OCI-LY7 (cell line): ENCODE measurements at regions not wholly inside any gene's neighbourhood (a gene's known extent, or its start where the extent isn't known, plus 50 kb on each side); places are given as distances from the start of the nearest gene placed in this dataset.

ENCODE experiments used
- BruUV-seq: library from RNA; stranded (reverse); fragments of 400-500 nt; replicated peaks from 2 replicates; lab custom pipeline; 2021; lab: Mats Ljungman, UMichigan
- CTCF ChIA-PET: fragments of 300-600 bp; sonication (Branson Sonifier 250); formaldehyde crosslinking; loops from one replicate; lab custom pipeline; 2022; ENCODE audit warnings: antibody characterized with exemption; ENCODE audit not compliant: unreplicated experiment; lab: Charles Lee
- POLR2A ChIA-PET: fragments of 300-600 bp; sonication (Branson Sonifier 250); formaldehyde crosslinking; loops from one replicate; lab custom pipeline; 2022; ENCODE audit warnings: antibody characterized with exemption; lab: Charles Lee
- DNase-seq: peaks from one replicate; pipeline ENCODE4 v3.0.0-alpha.2; 2015; ENCODE audit warnings: low spot score
- H2AFZ ChIP-seq: fragments of 200-600 bp; sonication (generic), shearing (Covaris generic); 2 replicates; pipeline ENCODE4 v1.6.1; 2014; ENCODE audit warnings: mild to moderate bottlenecking, antibody characterized with exemption, low read length, moderate library complexity
- H3K27ac ChIP-seq: fragments of 200-600 bp; sonication (generic); 2 replicates; pipeline ENCODE4 v1.5.1; 2014; ENCODE audit warnings: mixed run types, low read depth, mild to moderate bottlenecking, moderate library complexity, low read length, inconsistent platforms; ENCODE audit not compliant: poor library complexity, severe bottlenecking
- H3K36me3 ChIP-seq: fragments of 200-600 bp; sonication (generic); 2 replicates; pipeline ENCODE4 v1.6.1; 2014; ENCODE audit warnings: mild to moderate bottlenecking, antibody characterized with exemption, low read length, moderate library complexity, mixed read lengths; ENCODE audit not compliant: insufficient read depth
- H3K4me1 ChIP-seq: fragments of 200-600 bp; sonication (generic); 2 replicates; pipeline ENCODE4 v1.5.1; 2014; ENCODE audit warnings: mild to moderate bottlenecking, low read length; ENCODE audit not compliant: insufficient read depth, poor library complexity, severe bottlenecking
- H3K4me2 ChIP-seq: fragments of 200-600 bp; sonication (generic); 2 replicates; pipeline ENCODE4 v1.6.1; 2014; ENCODE audit warnings: mild to moderate bottlenecking, low read length
- H3K4me3 ChIP-seq: fragments of 200-600 bp; sonication (generic); 2 replicates; pipeline ENCODE4 v1.5.1; 2014; ENCODE audit warnings: mild to moderate bottlenecking, low read depth, low read length; ENCODE audit not compliant: poor library complexity, severe bottlenecking
- H3K79me2 ChIP-seq: fragments of 200-600 bp; sonication (generic); 2 replicates; pipeline ENCODE4 v1.6.1; 2016; ENCODE audit warnings: low read depth, mild to moderate bottlenecking, low read length, moderate library complexity, mixed read lengths; ENCODE audit not compliant: insufficient read depth
- H3K9me2 ChIP-seq: fragments of 200-600 bp; sonication (generic); 2 replicates; pipeline ENCODE4 v1.6.1; 2016; ENCODE audit warnings: mild to moderate bottlenecking, low read length, mixed read lengths; ENCODE audit not compliant: insufficient read depth
- H3K9me3 ChIP-seq: fragments of 200-600 bp; sonication (generic); 2 replicates; pipeline ENCODE4 v1.6.1; 2014; ENCODE audit warnings: mild to moderate bottlenecking, mixed run types, low read length, mixed read lengths
- H4K20me1 ChIP-seq: fragments of 200-600 bp; sonication (generic); 2 replicates; pipeline ENCODE4 v1.6.1; 2014; ENCODE audit warnings: mild to moderate bottlenecking, antibody characterized with exemption, low read length, moderate library complexity, mixed read lengths; ENCODE audit not compliant: insufficient read depth
- EZH2phosphoT487 ChIP-seq: fragments of 200-600 bp; sonication (generic); IDR thresholded peaks from 2 replicates; pipeline ENCODE4 v1.6.1; 2018; ENCODE audit warnings: low read depth, borderline replicate concordance, mild to moderate bottlenecking, mixed run types, antibody characterized with exemption, low read length, moderate library complexity, mixed read lengths
- intact Hi-C: fragments of 100-400 bp; cut with micrococcal nuclease; formaldehyde crosslinking; loops from one replicate; pipeline ENCODE4 v1.10.0; 2022; ENCODE audit not compliant: unreplicated experiment
- TF ChIP-seq, protein P1 (sequence below): fragments of 200-600 bp; sonication (generic); conservative IDR thresholded peaks from 2 replicates; pipeline ENCODE4 v1.5.1; 2014; ENCODE audit warnings: mild to moderate bottlenecking, antibody characterized with exemption, low read length, moderate library complexity, mixed read lengths

DNA sequence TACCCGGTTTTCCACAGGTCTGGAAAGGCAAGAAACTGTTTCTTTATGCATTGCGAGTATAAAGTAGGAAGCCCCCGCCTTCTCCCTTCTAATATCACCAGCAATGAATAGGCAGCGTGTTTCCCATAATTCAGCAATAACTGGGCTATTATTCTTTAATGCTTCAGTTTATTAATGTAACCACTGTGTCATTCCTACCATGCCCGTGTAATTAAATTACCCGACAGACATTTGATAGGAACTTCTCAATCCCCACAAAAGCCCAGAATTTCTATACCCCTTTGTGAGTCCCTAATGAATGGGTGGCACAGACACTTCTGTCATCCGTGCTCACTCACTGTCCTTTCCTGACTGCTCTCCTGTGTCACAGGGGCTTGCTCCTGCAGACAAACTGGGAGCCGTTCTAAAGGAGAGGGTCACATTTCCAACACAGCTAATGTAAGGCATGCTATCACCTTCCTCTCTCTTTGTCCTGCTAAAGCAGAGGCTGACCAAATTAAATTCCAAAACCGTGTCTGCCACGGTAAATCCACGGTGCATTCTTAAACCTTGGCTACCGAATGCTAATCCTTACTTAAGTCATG lies 108.5 kb upstream of the MID1 start:
- no peak overlapping the region for H3K4me3 ChIP-seq
- H4K20me1 ChIP-seq, result no peaks in the 10 kb centered on the region
- DNase-seq, result no peak
- H3K36me3 ChIP-seq, result no peaks in the 10 kb centered on the region
- no TSS peak for BruUV-seq
- ChIA-PET POLR2A (no interaction called here), CTCF (no interaction called here)
- intact Hi-C loops, result loop anchor here (10.0 kb wide), 1 partner anchor 734 kb away; no protein-coding TSS in a partner anchor
- H3K4me1 ChIP-seq, result no peaks in the 10 kb centered on the region
- H3K9me3 ChIP-seq, result no peaks in the 10 kb centered on the region
- H3K9me2 ChIP-seq, result no peaks in the 10 kb centered on the region
- H3K27ac ChIP-seq, result no peak overlapping the region
- TF ChIP-seq, protein P1, sequence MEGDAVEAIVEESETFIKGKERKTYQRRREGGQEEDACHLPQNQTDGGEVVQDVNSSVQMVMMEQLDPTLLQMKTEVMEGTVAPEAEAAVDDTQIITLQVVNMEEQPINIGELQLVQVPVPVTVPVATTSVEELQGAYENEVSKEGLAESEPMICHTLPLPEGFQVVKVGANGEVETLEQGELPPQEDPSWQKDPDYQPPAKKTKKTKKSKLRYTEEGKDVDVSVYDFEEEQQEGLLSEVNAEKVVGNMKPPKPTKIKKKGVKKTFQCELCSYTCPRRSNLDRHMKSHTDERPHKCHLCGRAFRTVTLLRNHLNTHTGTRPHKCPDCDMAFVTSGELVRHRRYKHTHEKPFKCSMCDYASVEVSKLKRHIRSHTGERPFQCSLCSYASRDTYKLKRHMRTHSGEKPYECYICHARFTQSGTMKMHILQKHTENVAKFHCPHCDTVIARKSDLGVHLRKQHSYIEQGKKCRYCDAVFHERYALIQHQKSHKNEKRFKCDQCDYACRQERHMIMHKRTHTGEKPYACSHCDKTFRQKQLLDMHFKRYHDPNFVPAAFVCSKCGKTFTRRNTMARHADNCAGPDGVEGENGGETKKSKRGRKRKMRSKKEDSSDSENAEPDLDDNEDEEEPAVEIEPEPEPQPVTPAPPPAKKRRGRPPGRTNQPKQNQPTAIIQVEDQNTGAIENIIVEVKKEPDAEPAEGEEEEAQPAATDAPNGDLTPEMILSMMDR, result no peak
- TF ChIP-seq EZH2phosphoT487, result no peak
- H3K79me2 ChIP-seq, result no peaks in the 10 kb centered on the region
- no peak overlapping the region for H2AFZ ChIP-seq
- H3K4me2 ChIP-seq, result no peak overlapping the region

DNA sequence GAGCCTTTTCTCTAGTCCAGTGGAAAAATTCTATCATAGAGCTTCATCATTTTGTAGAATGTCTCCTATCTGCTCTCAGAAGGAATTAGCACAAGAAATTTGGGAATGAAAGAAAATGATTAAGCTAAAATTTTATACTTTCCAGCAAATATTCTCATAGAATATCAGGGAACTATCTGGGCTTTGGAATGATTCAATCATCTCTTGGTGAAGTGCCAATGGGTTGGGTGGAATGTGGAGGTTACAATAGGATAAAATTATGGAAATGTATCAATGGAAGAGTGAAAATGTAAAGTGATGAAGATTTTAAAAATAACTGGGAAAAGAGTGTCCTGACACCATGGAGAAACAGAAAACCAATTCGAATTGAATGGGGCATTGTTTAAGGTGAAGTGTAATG lies 119.0 kb upstream of the MID1 start:
- Histone ChIP-seq H3K27ac (no peak overlapping the region), H3K4me1 (no peaks in the 10 kb centered on the region), H3K9me2 (no peaks in the 10 kb centered on the region), H4K20me1 (no peaks in the 10 kb centered on the region), H3K9me3 (no peaks in the 10 kb centered on the region), H3K79me2 (no peaks in the 10 kb centered on the region), H3K4me2 (no peak overlapping the region), H3K4me3 (no peak overlapping the region), H3K36me3 (no peaks in the 10 kb centered on the region), H2AFZ (no peak overlapping the region)
- ChIA-PET CTCF (no interaction called here), POLR2A (no interaction called here)
- DNase-seq, result no peak
- TF ChIP-seq, protein P1, result no peak
- TF ChIP-seq EZH2phosphoT487, result no peak
- BruUV-seq, result no TSS peak
- intact Hi-C loops, result no loop called here

DNA sequence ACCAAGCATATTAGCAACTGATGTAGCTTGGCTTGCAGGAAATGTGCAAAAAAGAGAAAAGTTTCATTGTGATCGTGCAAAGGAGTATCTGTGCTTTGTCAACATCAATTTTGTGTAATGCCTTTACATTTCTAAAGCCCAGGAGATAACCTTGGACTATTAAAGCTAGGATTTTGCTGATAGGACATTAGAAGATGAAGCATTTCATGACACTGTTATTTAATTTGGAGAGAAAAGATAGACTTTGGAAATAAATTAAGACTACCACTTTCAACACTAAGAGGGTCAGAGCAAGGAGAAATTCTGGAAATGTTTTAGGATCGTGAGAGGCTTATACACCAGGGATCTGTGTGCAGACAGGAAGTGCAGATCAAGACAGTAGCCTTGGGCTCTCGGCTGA lies 120.6 kb upstream of the MID1 start:
- H3K27ac ChIP-seq, result no peak overlapping the region
- TF ChIP-seq EZH2phosphoT487, result no peak
- TF ChIP-seq, protein P1, result no peak
- no TSS peak for BruUV-seq
- no peaks in the 10 kb centered on the region for H3K4me1 ChIP-seq
- no peak overlapping the region for H2AFZ ChIP-seq
- intact Hi-C loops, result no loop called here
- no peak for DNase-seq
- H3K79me2 ChIP-seq, result no peaks in the 10 kb centered on the region
- H3K9me3 ChIP-seq, result no peaks in the 10 kb centered on the region
- ChIA-PET CTCF (no interaction called here), POLR2A (no interaction called here)
- H3K4me2 ChIP-seq, result no peak overlapping the region
- no peaks in the 10 kb centered on the region for H3K9me2 ChIP-seq
- H3K36me3 ChIP-seq, result no peaks in the 10 kb centered on the region
- H4K20me1 ChIP-seq, result no peaks in the 10 kb centered on the region
- no peak overlapping the region for H3K4me3 ChIP-seq
